PC-9 (cell line): ENCODE measurements at regions not wholly inside any gene's neighbourhood (a gene's known extent, or its start where the extent isn't known, plus 50 kb on each side); places are given as distances from the start of the nearest gene placed in this dataset.

Experiments used
- CTCF ChIP-seq: fragments of 200-600 bp; sonication (generic); conservative IDR thresholded peaks from 2 replicates; pipeline ENCODE4 v1.6.1; 2017; ENCODE audit warnings: mixed run types, antibody characterized with exemption, mild to moderate bottlenecking, moderate library complexity
- EZH2 ChIP-seq: fragments of 200-600 bp; sonication (generic); IDR thresholded peaks from 2 replicates; pipeline ENCODE4 v1.8.0; 2017; ENCODE audit warnings: antibody characterized with exemption, low read depth

- TF ChIP-seq CTCF = no peak
- no peak for TF ChIP-seq EZH2
Observed at GRCh38 chr9:7961076-7961475, 161.5 kb upstream of the DMAC1 start.
